HFF-Myc (cell line): ENCODE measurements at regions not wholly inside any gene's neighbourhood (a gene's known extent, or its start where the extent isn't known, plus 50 kb on each side); places are given as distances from the start of the nearest gene placed in this dataset.
"Not testable (repeated sequence)": the region's sequence is repeated elsewhere in the genome, so short reads cannot be mapped to it uniquely, and the experiment has no call there.

Experiments
- DNase-seq: peaks from one replicate; pipeline ENCODE4 v3.0.0-alpha.2; 2011; ENCODE audit warnings: low read depth; ENCODE audit errors: extremely low read depth
- H3K4me3 ChIP-seq: replicated peaks from 2 replicates; pipeline ENCODE4 v1.5.1; 2011; ENCODE audit warnings: low read depth, mild to moderate bottlenecking, control low read depth, low read length
- CTCF ChIP-seq: IDR thresholded peaks from 2 replicates; pipeline ENCODE4 v1.5.1; 2012; ENCODE audit warnings: mild to moderate bottlenecking, low read depth, low read length, control low read depth; ENCODE audit errors: missing control alignments

GRCh38 chr15:31223478-31224350 is 102.9 kb upstream of the KLF13 start:
- no peak for TF ChIP-seq CTCF
- DNase-seq = no peak
- H3K4me3 ChIP-seq = peak overlapping the region; percentile 26

DNA sequence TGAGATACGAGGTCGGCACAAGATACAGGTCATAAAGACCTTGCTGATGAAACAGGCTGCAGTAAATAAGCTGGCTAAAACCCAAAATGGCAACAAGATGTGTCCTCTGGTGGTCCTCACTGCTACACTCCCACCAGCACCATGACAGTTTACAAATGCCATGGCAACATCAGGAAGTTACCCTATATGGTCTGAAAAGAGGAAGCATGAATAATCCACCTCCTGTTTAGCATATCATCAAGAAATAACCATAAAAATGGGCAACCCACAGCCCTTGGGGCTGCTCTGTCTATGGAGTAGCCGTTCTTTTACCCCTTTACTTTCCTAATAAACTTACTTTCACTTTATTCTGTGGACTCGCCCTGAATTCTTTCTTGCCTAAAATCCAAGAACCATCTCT is 102.0 kb upstream of the KLF13 start:
- H3K4me3 ChIP-seq, DNase-seq: not testable (repeated sequence)

- H3K4me3 ChIP-seq = no peak overlapping the region
- TF ChIP-seq CTCF = no peak
- DNase-seq = no peak
These were observed 101.2 kb upstream of the KLF13 start for GRCh38 chr15:31225356-31225955.

GRCh38 chr15:31226021-31226420 is 100.6 kb upstream of the KLF13 start:
- DNase-seq = no peak
- TF ChIP-seq CTCF = no peak
- H3K4me3 ChIP-seq = no peak overlapping the region

DNA sequence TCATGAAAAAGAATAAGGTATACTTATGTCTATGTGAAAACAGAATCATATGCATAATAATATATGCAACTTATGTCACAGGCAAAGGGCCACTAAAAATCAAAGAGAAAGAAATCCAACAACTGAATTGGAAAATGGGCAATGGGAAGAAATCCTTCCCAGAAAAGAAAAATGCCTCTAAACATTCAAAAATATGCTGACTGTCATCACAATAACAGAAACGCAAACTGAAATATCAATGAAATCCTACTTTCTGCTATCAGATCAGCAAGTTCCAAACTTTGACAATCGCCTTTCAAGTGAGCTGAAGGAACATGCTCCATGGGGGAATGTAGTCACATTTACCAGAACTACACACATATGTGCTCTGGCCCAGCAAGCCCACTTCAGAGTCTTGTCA is 99.4 kb upstream of the KLF13 start:
- H3K4me3 ChIP-seq = no peak overlapping the region
- DNase-seq = no peak
- no peak for TF ChIP-seq CTCF

- no peak for TF ChIP-seq CTCF
- no peak for DNase-seq
- no peak overlapping the region for H3K4me3 ChIP-seq
These were observed 98.6 kb upstream of the KLF13 start for GRCh38 chr15:31228011-31228484.

DNA sequence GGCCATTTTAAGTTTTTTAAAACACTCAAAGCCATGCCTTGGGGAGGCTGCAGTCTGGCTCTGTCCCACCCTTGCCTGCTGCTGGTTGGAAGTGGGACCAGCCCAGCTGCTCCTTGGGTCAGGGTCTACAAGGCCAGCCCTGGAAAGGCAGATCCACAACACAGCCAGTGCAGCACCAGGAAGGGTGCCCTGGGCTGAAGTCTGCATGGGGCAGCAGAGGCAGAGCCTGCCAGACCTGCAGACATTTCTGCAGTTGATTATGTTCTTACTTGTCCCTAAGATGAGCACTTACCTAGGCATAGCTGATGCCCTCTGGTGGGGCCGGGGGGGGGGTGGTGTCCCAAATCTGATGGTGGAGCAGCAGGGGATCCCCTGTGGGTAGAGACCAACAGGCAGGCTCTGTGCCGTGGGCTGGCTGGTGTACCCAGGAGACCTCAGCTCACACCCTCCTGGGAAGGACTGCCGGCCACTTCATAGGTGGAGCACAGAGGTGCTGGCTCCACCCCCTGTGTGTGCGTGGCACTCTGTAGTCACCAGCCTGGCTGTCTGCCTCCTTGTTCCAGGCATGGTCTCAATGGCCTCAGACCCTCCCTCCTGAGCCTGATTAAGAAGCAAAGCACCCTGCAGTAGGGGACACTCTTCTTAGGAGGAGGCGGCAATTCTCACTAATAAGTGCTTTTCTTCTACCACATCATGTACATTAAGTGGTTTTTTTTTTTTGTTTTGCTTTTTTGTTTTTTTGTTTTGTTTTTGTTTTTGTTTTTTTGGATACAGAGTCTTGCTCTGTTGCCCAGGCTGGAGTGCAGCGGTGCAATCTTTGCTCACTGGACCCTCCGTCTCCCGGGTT is 97.4 kb upstream of the KLF13 start:
- no peak overlapping the region for H3K4me3 ChIP-seq
- no peak for TF ChIP-seq CTCF
- DNase-seq = no peak
